ENCODE measurements at regions not wholly inside any gene's neighbourhood (a gene's known extent, or its start where the extent isn't known, plus 50 kb on each side); places are given as distances from the start of the nearest gene placed in this dataset.
"Not testable (repeated sequence)": the region's sequence is repeated elsewhere in the genome, so short reads cannot be mapped to it uniquely, and the experiment has no call there.

GRCh38 chr2:41197781-41198180 is 745.9 kb upstream of the SLC8A1 start:
- ATAC-seq (ENCODE audit: low read depth) (no peak), DNase-seq (ENCODE audit: low spot score in 2 of 2) (no peak)
- H3K4me1 Mint-ChIP-seq, result no peaks in the 10 kb centered on the region
- H3K36me3 Mint-ChIP-seq, result no peaks in the 10 kb centered on the region
- peaks cover 2% of the 10 kb centered on the region for H3K9me3 Mint-ChIP-seq
- H3K27ac Mint-ChIP-seq, result no peak overlapping the region
- H3K27me3 Mint-ChIP-seq, result no peaks in the 10 kb centered on the region
- H3K4me3 Mint-ChIP-seq, result no peak overlapping the region

GRCh38 chr2:41199334-41199733 is 747.4 kb upstream of the SLC8A1 start:
- Mint-ChIP-seq H3K36me3 (no peaks in the 10 kb centered on the region), H3K4me3 (no peak overlapping the region), H3K9me3 (peaks cover 2% of the 10 kb centered on the region), H3K4me1 (no peaks in the 10 kb centered on the region), H3K27ac (no peak overlapping the region), H3K27me3 (no peaks in the 10 kb centered on the region)
- DNase-seq (ENCODE audit: low spot score in 2 of 2) (no peak), ATAC-seq (ENCODE audit: low read depth) (no peak)

- H3K27ac Mint-ChIP-seq, result no peak overlapping the region
- DNase-seq (ENCODE audit: low spot score in 2 of 2) (no peak), ATAC-seq (ENCODE audit: low read depth) (no peak)
- no peaks in the 10 kb centered on the region for H3K4me1 Mint-ChIP-seq
- H3K9me3 Mint-ChIP-seq, result peaks cover 2% of the 10 kb centered on the region
- H3K36me3 Mint-ChIP-seq, result no peaks in the 10 kb centered on the region
- H3K27me3 Mint-ChIP-seq, result no peaks in the 10 kb centered on the region
- no peak overlapping the region for H3K4me3 Mint-ChIP-seq
Measured at GRCh38 chr2:41204315-41204714, 752.4 kb upstream of the SLC8A1 start.

GRCh38 chr2:41206004-41206403 is 754.1 kb upstream of the SLC8A1 start:
- H3K27ac Mint-ChIP-seq, result no peak overlapping the region
- no peaks in the 10 kb centered on the region for H3K27me3 Mint-ChIP-seq
- H3K4me1 Mint-ChIP-seq, result no peaks in the 10 kb centered on the region
- no peak for ATAC-seq (ENCODE audit: low read depth)
- H3K36me3 Mint-ChIP-seq, result no peaks in the 10 kb centered on the region
- no peak overlapping the region for H3K4me3 Mint-ChIP-seq
- peaks cover 6% of the 10 kb centered on the region for H3K9me3 Mint-ChIP-seq
- DNase-seq (ENCODE audit: low spot score in 2 of 2), result no peak

GRCh38 chr2:41207578-41207977 is 755.7 kb upstream of the SLC8A1 start:
- Mint-ChIP-seq H3K4me1 (no peaks in the 10 kb centered on the region), H3K4me3 (no peak overlapping the region), H3K27me3 (no peaks in the 10 kb centered on the region), H3K27ac (no peak overlapping the region), H3K36me3 (no peaks in the 10 kb centered on the region), H3K9me3 (peaks cover 6% of the 10 kb centered on the region)
- no peak for ATAC-seq (ENCODE audit: low read depth)
- DNase-seq (ENCODE audit: low spot score in 2 of 2), result no peak

- ATAC-seq (ENCODE audit: low read depth), result not testable (repeated sequence)
Measured at GRCh38 chr2:41210030-41210429, 758.1 kb upstream of the SLC8A1 start.

GRCh38 chr2:41216978-41217377 is 765.1 kb upstream of the SLC8A1 start:
- no peak overlapping the region for H3K27ac Mint-ChIP-seq

More at GRCh38 chr2:41210030-41210429, 758.1 kb upstream of the SLC8A1 start:
- H3K36me3 Mint-ChIP-seq; DNase-seq (ENCODE audit: low spot score in 2 of 2); H3K4me3 Mint-ChIP-seq; H3K4me1 Mint-ChIP-seq; H3K27me3 Mint-ChIP-seq; H3K27ac Mint-ChIP-seq: not testable (repeated sequence)
- H3K9me3 Mint-ChIP-seq, result peaks cover 12% of the 10 kb centered on the region

GRCh38 chr2:41222593-41222992 is 770.7 kb upstream of the SLC8A1 start:
- no peak overlapping the region for H3K4me3 Mint-ChIP-seq
- H3K27ac Mint-ChIP-seq, result no peak overlapping the region
- ATAC-seq (ENCODE audit: low read depth) (no peak), DNase-seq (ENCODE audit: low spot score in 2 of 2) (no peak)
- H3K4me1 Mint-ChIP-seq, result no peaks in the 10 kb centered on the region
- no peaks in the 10 kb centered on the region for H3K36me3 Mint-ChIP-seq
- peaks cover 5% of the 10 kb centered on the region for H3K9me3 Mint-ChIP-seq
- H3K27me3 Mint-ChIP-seq, result no peaks in the 10 kb centered on the region

More at GRCh38 chr2:41216978-41217377, 765.1 kb upstream of the SLC8A1 start:
- Mint-ChIP-seq H3K4me3 (no peak overlapping the region), H3K36me3 (no peaks in the 10 kb centered on the region), H3K4me1 (no peaks in the 10 kb centered on the region), H3K9me3 (peaks cover 12% of the 10 kb centered on the region), H3K27me3 (no peaks in the 10 kb centered on the region)
- DNase-seq (ENCODE audit: low spot score in 2 of 2) (no peak), ATAC-seq (ENCODE audit: low read depth) (no peak)

- Mint-ChIP-seq H3K9me3 (peaks cover 15% of the 10 kb centered on the region), H3K27ac (no peak overlapping the region), H3K4me3 (no peak overlapping the region), H3K4me1 (no peaks in the 10 kb centered on the region), H3K27me3 (no peaks in the 10 kb centered on the region), H3K36me3 (no peaks in the 10 kb centered on the region)
- no peak for ATAC-seq (ENCODE audit: low read depth)
- DNase-seq (ENCODE audit: low spot score in 2 of 2), result no peak
Measured at GRCh38 chr2:41234093-41234492, 782.2 kb upstream of the SLC8A1 start.

GRCh38 chr2:41241325-41242000 is 789.6 kb upstream of the SLC8A1 start:
- no peak overlapping the region for H3K27ac Mint-ChIP-seq
- no peak overlapping the region for H3K4me3 Mint-ChIP-seq
- DNase-seq (ENCODE audit: low spot score in 2 of 2) (no peak), ATAC-seq (ENCODE audit: low read depth) (no peak)
- H3K27me3 Mint-ChIP-seq, result no peaks in the 10 kb centered on the region
- H3K4me1 Mint-ChIP-seq, result no peaks in the 10 kb centered on the region
- H3K36me3 Mint-ChIP-seq, result no peaks in the 10 kb centered on the region
- H3K9me3 Mint-ChIP-seq, result peaks cover 9% of the 10 kb centered on the region

- ATAC-seq (ENCODE audit: low read depth), result no peak
- Mint-ChIP-seq H3K9me3 (peaks cover 9% of the 10 kb centered on the region), H3K4me1 (no peaks in the 10 kb centered on the region)
Measured at GRCh38 chr2:41242001-41242331, 790.1 kb upstream of the SLC8A1 start.

GRCh38 chr2:41267929-41268659 is 779.7 kb upstream of the PKDCC start:
- Mint-ChIP-seq H3K27ac (no peak overlapping the region), H3K4me1 (no peaks in the 10 kb centered on the region), H3K9me3 (no peaks in the 10 kb centered on the region), H3K36me3 (no peaks in the 10 kb centered on the region), H3K27me3 (no peaks in the 10 kb centered on the region), H3K4me3 (no peak overlapping the region)
- ATAC-seq (ENCODE audit: low read depth) (no peak), DNase-seq (ENCODE audit: low spot score in 2 of 2) (no peak)

More at GRCh38 chr2:41242001-41242331, 790.1 kb upstream of the SLC8A1 start:
- Mint-ChIP-seq H3K36me3 (no peaks in the 10 kb centered on the region), H3K27ac (no peak overlapping the region), H3K4me3 (no peak overlapping the region), H3K27me3 (no peaks in the 10 kb centered on the region)
- no peak for DNase-seq (ENCODE audit: low spot score in 2 of 2)

GRCh38 chr2:41283079-41283775 is 764.6 kb upstream of the PKDCC start:
- H3K36me3 Mint-ChIP-seq, result no peaks in the 10 kb centered on the region
- H3K27ac Mint-ChIP-seq, result no peak overlapping the region
- ATAC-seq (ENCODE audit: low read depth) (no peak), DNase-seq (ENCODE audit: low spot score in 2 of 2) (no peak)
- H3K4me1 Mint-ChIP-seq, result no peaks in the 10 kb centered on the region
- H3K27me3 Mint-ChIP-seq, result no peaks in the 10 kb centered on the region
- H3K4me3 Mint-ChIP-seq, result no peak overlapping the region
- no peaks in the 10 kb centered on the region for H3K9me3 Mint-ChIP-seq

- DNase-seq (ENCODE audit: low spot score in 2 of 2) (no peak), ATAC-seq (ENCODE audit: low read depth) (no peak)
- Mint-ChIP-seq H3K9me3 (peaks cover 1% of the 10 kb centered on the region), H3K27me3 (no peaks in the 10 kb centered on the region), H3K27ac (no peak overlapping the region), H3K4me1 (no peaks in the 10 kb centered on the region), H3K36me3 (no peaks in the 10 kb centered on the region), H3K4me3 (no peak overlapping the region)
Measured at GRCh38 chr2:41293491-41293890, 754.3 kb upstream of the PKDCC start.

All from memory B cell (primary cell).